GM19239 (cell line): ENCODE measurements at regions not wholly inside any gene's neighbourhood (a gene's known extent, or its start where the extent isn't known, plus 50 kb on each side); places are given as distances from the start of the nearest gene placed in this dataset.
"Not testable (repeated sequence)": the region's sequence is repeated elsewhere in the genome, so short reads cannot be mapped to it uniquely, and the experiment has no call there.

Source experiments
- DNase-seq: peaks from one replicate; pipeline ENCODE4 v3.0.0; 2011; ENCODE audit warnings: low spot score; ENCODE audit not compliant: insufficient read length
- FAIRE-seq: peaks from 2 replicates; lab custom pipeline; 2011; peaks lifted over from hg19 to GRCh38; lab: Jason Lieb, UNC

DNA sequence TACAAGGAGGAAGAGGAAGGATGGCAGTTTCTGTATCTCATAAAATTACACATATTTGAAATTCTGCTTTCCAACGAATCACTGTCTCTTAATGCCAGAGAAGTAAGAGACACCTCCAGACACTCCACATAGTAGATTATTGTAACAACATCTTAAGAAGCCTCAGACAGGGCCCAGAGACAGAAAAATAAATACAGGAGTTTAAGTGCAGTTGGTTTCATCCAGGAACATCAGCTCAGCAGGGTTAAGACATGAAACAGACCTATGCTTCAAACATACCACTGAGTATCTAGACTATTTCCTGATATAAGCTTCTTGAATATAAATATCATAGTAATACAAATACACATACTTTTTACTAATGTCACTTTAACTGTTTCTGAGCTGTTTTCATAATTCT is 290.3 kb downstream of the ADAMTS20 start:
- FAIRE-seq (no peak), DNase-seq (no peak)

DNA sequence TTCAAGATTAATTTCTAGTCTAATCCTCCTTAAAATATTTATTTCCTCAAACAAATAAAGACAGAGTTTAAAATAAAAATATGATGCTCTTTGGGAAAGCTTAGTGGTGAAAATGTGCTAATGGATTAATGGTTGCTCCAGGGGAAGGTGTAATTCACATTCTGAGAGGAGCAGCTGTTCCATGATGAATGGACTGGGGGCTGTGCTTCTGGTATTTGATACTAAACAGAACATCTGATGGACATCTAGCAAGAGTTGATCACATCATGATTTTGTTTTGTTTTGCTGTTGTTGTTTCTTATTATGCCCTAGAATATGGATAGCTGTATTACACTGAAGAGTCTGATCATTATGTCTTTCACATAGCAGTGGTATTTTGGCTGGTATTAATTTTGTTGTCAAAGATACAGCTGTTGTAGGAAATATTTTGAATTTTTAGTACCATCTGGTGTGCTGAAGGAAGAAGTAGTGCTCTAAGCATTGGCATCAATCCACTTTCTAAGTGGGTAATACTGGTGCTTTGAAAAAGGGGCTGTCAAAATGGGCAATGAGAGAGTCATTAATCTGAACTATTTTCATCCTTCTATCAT is 296.4 kb downstream of the ADAMTS20 start:
- no peak for FAIRE-seq
- no peak for DNase-seq

DNA sequence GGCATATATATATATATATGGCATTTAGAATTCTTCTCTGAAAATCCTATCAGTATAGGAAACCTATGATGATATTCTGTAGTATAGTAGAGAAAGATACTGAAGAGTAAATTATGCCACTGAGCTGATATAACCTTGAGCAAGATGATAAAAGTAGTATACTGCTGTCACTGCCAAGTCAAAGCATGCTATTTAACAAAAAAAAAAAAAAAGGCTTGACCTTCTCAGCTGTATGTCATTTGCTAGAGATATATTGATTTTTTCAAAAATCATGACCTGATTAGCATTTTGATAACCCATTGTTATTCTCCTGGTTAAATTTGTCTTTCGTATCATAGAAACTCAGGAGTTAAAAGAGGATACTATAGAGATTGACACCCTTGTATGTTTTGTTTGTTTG is 299.4 kb downstream of the ADAMTS20 start:
- FAIRE-seq (no peak), DNase-seq (no peak)

DNA sequence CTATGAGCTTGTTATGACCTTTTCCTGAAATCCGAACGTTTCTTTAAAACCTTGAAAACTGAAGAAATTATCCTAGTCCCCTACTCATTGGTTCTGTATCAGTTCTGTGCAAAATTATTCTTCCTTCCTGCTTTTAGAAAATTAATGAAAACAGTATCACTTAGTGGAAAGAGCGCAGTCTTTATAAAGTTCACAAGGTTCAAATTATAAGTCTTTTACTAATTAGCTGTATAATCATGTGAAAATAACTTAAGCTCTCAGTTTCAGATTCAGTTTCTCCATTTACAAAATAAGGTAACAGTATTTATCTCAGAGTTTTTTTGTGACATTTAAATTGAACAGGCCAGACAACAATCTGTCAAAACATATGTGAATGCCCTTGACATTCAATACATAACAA is 306.1 kb downstream of the ADAMTS20 start:
- DNase-seq (no peak), FAIRE-seq (no peak)

DNA sequence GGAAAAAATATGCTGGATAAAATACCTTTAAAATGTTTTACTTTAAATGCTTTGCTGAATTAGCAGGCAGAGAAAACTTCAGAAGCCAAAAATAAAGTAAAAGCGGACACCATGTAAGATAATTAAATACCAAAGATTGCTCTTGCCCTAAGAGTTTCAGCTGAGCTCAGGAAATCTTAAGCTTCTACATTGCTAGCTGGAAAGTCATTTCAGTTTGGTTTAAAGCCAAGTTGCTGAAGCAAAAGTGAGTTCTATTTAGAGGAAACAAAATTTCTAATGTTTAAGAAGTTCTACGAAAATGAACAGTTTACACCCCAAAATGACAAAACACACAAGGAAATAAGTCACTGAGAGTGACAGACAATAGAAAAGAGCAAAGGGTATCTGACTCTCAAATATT is 310.0 kb downstream of the ADAMTS20 start:
- DNase-seq (no peak), FAIRE-seq (no peak)

DNA sequence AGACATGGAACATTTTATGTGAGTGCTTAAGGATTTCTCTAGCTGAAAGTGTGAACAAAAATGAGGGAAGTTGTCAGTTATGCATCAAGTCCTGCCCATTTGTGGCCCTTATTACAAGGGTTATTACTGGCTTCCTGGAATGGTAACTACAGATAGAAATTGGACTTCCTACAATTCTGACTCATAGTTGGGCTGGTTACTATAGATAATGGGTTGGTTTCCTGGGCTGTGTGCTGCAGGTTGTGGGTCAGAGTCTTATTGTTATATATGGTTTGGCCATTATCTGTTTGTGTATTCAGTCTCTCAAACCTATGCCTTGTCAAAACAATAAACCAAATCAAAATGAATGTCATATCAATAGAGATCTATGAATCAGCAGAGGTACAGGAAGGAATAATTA is 313.7 kb downstream of the ADAMTS20 start:
- DNase-seq = no peak
- no peak for FAIRE-seq

DNA sequence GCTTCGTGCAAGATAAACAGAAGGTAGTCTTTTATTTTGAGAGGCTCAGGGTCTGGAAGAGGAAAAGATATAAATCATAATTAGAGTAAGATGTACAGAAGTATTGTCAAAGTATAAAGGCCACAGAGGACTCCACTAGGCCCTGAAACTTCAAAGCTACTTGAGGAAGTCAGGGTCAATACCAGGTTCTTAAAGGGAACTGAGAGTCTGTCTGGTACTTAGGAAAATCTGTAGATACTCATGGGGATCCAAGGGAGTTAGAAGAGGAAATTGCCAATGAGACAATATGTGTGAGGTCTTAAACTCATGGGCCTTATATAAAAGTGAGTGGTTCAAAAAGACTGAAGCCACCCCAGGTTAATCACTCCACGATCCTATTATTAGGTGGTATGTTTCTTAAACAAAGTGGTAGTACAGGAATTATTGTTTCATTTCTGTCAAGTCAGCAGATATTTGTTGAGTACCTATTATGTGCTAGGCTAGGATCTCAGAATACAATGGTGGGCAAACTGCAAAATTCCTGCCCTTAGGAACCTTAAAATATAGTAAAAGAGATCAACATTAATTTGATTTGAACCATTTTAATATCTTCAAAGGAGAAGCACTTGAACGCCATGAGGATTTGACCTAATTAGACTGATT is 314.6 kb downstream of the ADAMTS20 start:
- no peak for FAIRE-seq

DNA sequence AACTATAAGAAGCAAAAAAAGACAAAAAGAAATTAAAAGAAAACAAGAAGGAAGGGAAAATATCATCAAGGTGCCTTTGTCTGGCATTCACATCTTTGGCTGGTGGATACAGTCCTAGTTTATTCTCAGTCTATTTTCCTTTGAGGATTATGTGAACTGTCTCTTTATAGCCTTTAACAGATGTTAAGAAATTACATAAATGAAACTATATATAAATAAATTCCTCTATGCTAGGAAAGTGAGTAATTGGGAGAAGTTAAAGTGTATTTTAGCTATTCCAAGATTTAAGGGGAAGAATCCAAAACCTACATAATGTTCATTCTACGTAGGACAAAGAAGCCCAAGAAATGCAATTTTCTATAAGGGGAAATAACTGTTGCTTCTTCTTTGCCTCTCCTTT is 316.3 kb downstream of the ADAMTS20 start:
- DNase-seq (no peak), FAIRE-seq (no peak)

More for the DNA sequence above, 314.6 kb downstream of the ADAMTS20 start:
- no peak for DNase-seq

DNA sequence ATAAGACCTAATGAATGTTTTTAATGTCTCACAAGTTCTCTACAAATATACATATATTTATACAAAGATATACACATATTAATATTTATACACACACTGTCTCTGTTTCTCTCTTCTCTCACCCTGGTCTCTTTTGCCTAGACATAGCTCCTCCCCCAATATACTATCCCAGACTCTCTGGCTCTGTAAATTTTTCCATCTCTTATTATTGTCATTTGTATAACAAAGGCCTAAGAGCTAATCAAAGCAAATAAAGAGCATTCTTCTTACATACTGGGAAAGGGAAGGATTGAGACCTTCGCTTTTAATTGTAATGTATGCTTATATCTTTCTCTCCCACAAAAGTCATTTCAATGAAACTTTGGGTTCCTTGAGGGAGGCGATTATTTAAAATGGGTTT is 318.1 kb downstream of the ADAMTS20 start:
- DNase-seq (no peak), FAIRE-seq (no peak)

DNA sequence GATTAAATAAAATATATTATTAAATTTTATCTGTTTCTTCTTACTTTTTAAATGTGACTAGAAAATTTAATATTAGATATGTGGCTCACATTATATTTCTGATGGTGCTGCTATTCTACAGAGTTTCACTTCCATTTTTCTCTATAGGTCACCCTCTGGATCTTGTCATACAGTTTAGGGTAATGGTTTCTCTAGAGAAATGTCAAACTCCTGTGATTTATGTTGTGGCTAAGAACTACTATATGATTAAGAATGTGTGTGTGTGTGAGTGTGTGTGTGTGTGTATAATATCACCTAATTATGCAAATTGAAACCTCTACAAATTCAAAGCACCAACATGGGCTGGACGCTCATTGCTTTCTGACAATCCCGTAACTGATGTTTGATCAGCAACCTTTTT is 325.9 kb downstream of the ADAMTS20 start:
- DNase-seq (no peak), FAIRE-seq (no peak)

DNA sequence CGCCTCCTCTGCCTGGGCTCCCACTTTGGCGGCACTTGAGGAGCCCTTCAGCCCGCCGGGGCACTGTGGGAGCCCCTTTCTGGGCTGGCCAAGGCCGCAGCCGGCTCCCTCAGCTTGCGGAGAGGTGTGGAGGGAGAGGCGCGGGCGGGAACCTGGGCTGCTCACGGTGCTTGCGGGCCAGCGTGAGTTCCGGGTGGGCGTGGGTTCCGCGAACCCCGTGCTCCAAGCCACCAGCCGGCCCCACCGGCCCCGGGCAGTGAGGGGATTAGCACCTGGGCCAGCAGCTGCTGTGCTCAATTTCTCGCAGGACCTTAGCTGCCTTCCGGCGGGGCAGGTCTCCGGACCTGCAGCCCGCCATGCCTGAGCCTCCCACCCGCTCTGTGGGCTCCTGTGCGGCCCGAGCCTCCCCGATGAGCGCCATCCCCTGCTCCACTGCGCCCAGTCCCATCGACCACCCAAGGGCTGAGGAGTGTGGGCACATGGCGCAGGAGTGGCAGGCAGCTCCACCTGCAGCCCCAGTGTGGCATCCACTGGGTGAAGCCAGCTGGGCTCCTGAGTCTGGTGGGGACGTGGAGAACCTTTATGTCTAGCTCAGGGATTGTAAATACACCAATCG is 327.7 kb downstream of the ADAMTS20 start:
- FAIRE-seq, DNase-seq: not testable (repeated sequence)

DNA sequence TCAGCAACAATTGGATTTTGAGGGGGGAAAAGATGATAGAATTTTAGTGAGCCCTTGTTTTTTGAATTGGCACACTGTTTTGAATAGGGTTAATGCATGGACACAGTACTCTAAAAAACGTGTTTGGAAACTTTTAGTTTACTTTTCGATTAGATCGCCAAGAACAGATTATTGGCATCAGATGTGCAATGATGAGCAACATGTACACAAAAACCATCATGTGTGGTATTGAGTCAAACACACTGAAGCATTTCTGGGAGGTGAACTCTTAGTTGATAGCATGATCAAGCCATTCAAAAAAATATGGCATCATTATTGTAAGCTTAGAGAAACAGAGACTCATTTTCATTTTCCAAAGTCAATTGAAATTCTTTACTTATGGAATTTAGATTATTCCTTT is 329.2 kb downstream of the ADAMTS20 start:
- no peak for DNase-seq
- FAIRE-seq = no peak

DNA sequence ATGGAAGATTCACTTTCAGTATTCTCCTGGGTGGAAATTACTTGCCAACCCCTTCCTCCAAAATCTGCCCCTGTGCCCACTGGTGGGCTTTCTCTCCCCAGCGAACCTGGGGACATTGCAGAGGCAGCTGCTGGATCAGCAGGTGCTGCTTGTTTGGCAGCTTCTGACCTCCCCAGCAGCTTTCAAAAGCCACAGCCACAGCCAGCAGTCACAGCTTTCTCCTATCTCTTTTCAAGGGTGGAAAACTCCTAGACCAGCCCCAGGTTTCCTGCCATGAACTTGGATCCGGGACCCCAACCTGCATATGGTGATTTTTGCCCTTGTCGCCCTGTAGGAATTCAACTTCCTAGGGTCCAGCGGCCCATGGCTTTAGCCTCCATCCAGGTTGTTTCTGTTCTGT is 330.8 kb downstream of the ADAMTS20 start:
- DNase-seq = no peak
- no peak for FAIRE-seq

DNA sequence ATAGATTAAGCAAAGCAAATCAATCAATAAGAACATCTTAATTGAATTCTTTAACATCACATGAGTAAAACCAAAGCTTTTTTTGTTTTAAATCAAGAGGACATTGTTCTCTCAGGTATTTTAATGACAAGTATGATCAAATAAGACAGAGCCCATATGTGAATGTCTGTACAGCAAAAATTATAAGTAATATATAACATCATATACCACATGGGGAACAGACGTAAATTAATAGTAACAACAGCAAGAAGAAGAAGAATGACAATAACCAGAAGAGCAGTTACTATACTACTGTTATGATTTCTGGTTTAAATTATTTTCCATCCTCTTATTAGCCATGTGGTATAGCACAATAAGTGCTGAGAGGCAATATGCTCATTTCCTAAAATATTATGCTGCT is 335.5 kb downstream of the ADAMTS20 start:
- FAIRE-seq = no peak

DNA sequence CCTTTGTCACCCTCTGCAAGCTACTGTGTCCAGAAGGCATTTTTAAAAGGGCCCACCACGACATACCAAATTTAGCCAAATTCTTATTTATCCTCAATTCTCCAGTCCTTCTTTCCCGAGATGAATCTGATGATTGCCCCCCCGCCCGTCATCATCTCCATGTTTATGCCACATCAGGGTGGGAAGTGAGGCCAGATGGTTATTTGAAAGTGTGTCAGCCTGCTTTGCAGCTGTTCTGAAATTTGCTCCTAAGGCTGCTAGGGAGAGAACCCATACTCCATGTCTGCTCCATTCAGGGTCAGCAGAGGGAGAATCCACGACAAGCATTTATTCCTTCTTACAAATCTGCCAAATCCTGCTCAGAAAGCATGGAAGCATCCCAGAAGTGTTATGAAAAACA is 337.8 kb downstream of the ADAMTS20 start:
- FAIRE-seq = no peak
- DNase-seq = no peak

More for the DNA sequence above, 335.5 kb downstream of the ADAMTS20 start:
- DNase-seq = no peak

DNA sequence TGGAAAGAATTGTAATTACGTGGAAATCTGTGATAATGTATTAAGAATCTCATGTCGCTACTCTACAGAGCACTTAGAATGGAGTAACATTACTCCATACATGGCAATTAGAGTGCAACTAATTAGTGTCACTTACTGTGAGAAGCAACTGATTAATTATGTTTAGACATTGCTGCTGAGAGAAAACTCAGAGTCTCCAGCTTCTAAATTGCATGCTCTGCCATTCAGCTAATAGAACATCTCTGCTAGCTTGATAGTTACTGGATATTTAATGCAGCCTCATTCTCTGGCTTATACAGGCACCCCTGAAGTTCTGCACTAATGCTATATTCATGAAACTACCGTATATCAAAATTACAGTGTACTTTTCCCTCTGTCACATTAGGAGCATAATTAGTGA is 338.4 kb downstream of the ADAMTS20 start:
- DNase-seq (no peak), FAIRE-seq (no peak)

DNA sequence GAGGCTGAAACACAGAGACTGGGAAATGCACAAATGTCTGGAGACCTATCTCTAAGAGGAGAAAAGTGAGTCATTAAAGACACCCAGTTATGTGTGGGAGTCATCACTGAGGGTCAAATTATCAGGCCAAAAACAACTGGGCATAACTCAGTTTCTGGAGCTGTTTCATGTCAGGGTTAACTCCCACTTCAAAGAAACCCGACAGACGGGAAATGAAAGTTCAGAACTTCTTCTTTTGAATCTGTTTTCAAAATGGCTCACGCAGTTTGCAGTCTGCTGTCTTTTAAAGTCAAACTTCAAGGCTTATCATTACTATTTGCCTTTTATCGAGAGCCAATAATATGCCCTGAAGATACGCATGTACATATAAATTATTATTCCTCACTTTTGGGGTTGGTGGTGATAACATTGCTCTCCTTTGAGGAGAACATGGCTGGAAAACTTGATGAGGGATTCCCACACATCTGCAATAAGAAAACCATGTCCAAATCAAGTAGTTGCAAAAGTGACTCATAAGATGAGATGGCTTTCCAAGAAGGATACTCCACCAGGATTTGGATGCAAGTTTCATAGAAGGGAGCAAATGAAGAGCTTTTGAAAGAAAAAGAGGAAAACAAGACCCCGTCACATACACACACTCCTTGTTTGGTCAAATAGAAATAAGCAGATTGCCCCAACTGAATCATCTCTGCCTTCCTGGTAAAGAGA is 341.4 kb downstream of the ADAMTS20 start:
- DNase-seq (peak; percentile 9), FAIRE-seq (peak; percentile 85)

DNA sequence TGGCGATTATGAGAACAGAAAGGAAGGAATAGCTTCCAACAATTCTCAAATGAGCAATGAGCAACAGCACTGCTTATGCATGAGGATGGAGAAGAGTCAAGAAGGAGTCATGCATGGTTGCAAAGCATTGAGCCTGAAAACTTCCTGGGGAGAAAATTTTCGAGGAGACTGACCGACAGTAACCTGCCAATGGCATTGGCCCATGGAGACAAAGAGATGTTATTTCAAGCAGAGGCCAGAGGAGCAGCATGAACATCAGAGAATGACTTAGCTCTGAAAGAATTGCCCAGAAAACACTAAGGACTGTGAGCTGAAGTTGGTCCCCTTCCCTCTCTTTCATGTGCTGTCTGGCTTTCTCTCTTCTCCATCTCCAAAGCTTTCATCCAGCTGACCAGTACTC is 343.4 kb downstream of the ADAMTS20 start:
- DNase-seq = no peak
- FAIRE-seq = no peak

DNA sequence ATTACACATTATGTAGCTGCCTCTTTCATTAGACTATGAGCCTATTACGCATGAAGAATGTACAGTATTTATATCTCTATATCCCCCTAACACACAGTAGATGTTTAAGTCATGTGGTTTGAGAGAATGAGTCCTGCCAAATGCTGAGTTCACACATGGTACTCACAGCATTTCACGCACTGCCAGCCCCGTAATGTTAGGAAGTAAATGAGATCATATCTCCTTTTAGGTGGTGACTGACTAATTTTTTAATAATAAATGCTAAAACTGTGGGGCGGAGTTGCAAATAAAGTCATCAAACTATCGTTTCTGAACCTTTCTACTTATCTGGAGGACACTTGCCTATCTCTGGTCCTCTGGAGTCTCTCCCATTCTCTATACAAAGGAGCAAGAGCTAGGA is 343.8 kb downstream of the ADAMTS20 start:
- DNase-seq (no peak), FAIRE-seq (no peak)

DNA sequence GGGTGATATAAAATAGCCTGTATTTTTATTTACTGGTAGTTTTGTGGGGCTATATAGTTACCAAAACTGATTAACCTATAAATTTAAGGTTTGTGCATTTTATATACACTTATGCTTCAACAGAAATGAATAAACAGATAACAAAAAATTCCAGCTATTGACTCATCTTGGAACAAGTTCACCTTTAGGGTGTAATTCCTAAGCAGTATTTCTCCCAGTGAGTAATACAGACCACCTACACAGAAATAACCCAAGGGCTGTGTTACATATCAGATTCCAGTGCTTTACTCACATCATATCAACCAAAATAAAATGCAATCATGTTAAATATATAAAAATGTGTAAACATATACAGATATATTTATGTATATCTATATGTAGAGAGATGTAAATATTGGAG is 345.6 kb downstream of the ADAMTS20 start:
- no peak for DNase-seq
- FAIRE-seq = no peak

DNA sequence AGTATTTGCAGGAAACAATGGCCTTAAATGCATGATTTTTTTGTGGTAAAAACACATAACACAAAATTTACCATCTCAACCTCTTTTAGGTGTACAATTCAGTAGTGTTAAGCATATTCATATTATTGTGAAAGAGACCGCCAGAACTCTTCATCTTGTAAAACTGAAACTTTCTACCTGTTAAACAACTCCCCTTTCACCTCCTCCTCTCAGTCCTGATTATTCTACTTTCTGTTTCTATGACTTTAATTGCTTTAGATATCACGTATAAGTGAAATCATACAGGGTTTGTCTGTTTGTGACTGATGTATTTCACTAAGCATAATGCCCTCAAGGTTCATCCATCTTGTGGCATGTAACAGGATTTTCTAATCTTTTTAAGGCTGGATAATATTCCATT is 353.4 kb downstream of the ADAMTS20 start:
- no peak for FAIRE-seq
- DNase-seq = no peak
